Sigmoid colon (tissue), 6 donors: ENCODE measurements at regions not wholly inside any gene's neighbourhood (a gene's known extent, or its start where the extent isn't known, plus 50 kb on each side); places are given as distances from the start of the nearest gene placed in this dataset.

Source experiments
- DNase-seq: peaks from one replicate; pipeline ENCODE4 v3.0.0-alpha.2; 2019
- H3K27ac ChIP-seq, 4 donors: fragments of 200-600 bp; sonication (generic); one replicate each; pipeline ENCODE4 v1.5.1; 2016 to 2019; ENCODE audit warnings: mild to moderate bottlenecking in 1 of 4
- H3K27me3 ChIP-seq, 3 donors: fragments of 200-600 bp; sonication (generic); one replicate each; pipeline ENCODE4 v1.5.1; 2019; ENCODE audit warnings: mild to moderate bottlenecking in 1 of 3
- H3K36me3 ChIP-seq, 4 donors: fragments of 200-600 bp; sonication (generic); one replicate each; pipeline ENCODE4 v1.5.1; 2016 to 2019
- H3K4me1 ChIP-seq, 4 donors: fragments of 200-600 bp; sonication (generic); one replicate each; pipeline ENCODE4 v1.5.1; 2017 to 2019
- H3K4me3 ChIP-seq, 4 donors: fragments of 200-600 bp; sonication (generic); one replicate each; pipeline ENCODE4 v1.5.1; 2017 to 2019; ENCODE audit warnings: mild to moderate bottlenecking in 2 of 4, moderate library complexity in 1 of 4
- H3K9me3 ChIP-seq, 4 donors: fragments of 200-600 bp in 3 of 4; sonication (generic) in 3 of 4; one replicate each; pipeline versions ENCODE4 v1.5.1 to v1.6.1; 2013 to 2019
- CTCF ChIP-seq, 4 experiments: fragments of 450-650 bp in 3 of 4; fragments of 200-600 bp in 1 of 4; IDR thresholded peaks; one replicate each; pipeline ENCODE4 v1.5.1; 2016 to 2019; ENCODE audit warnings: antibody characterized with exemption in 4 of 4, mild to moderate bottlenecking in 3 of 4, moderate library complexity in 2 of 4
- EP300 ChIP-seq, 4 donors: sonication (generic); formaldehyde crosslinking; IDR thresholded peaks; one replicate each; pipeline ENCODE4 v1.6.1; 2017; ENCODE audit warnings: antibody characterized with exemption in 4 of 4
- POLR2A ChIP-seq, 2 donors: fragments of 450-650 bp; IDR thresholded peaks; one replicate each; pipeline ENCODE4 v1.6.1; 2016; ENCODE audit warnings: antibody characterized with exemption in 2 of 2, mild to moderate bottlenecking in 2 of 2, moderate library complexity in 2 of 2
- POLR2AphosphoS5 ChIP-seq, 4 donors: sonication (generic); formaldehyde crosslinking; IDR thresholded peaks; one replicate each; pipeline ENCODE4 v1.6.1; 2017; ENCODE audit warnings: antibody characterized with exemption in 4 of 4
- WGBS, 2 donors: extraction: QIAGEN DNeasy Blood & Tissue Kit; methylation state at CpG; one replicate each; pipeline ENCODE4 v1.1.7; 2013; 5-methylcytosine and 5-hydroxymethylcytosine counted together
- intact Hi-C: fragments of 100-400 bp; cut with DNase I; formaldehyde crosslinking; loops from one replicate; pipeline ENCODE4 v1.15.1; 2023
- donor health status: healthy with polysubstance abuse.
- donor health status: healthy.

- no peak overlapping the region for H3K4me3 ChIP-seq
- DNase-seq = no peak
- H3K27ac ChIP-seq = no peak overlapping the region
- H3K9me3 ChIP-seq = no peaks in the 10 kb centered on the region
- intact Hi-C loops = no loop called here
- H3K27me3 ChIP-seq = no peaks in the 10 kb centered on the region
- TF ChIP-seq POLR2AphosphoS5 (IDR thresholded peaks at IDR 0.05) (no peak), POLR2A (IDR thresholded peaks at IDR 0.05) (no peak), CTCF (IDR thresholded peaks at IDR 0.05) (no peak), EP300 (IDR thresholded peaks at IDR 0.05) (no peak)
- 60 to 65% methylated on average over 2 of the region's 2 CpGs for WGBS, 2 donors
- H3K36me3 ChIP-seq = no peaks in the 10 kb centered on the region
- peaks cover 0 to 5% (median 0%) of the 10 kb centered on the region in 4 donors for H3K4me1 ChIP-seq
Measured at GRCh38 chr7:41787651-41788350, 84.9 kb upstream of the INHBA start.

- Histone ChIP-seq H3K4me3 (no peak overlapping the region), H3K27ac (no peak overlapping the region), H3K9me3 (no peaks in the 10 kb centered on the region), H3K27me3 (no peaks in the 10 kb centered on the region), H3K4me1 (peaks cover 0 to 5% (median 0%) of the 10 kb centered on the region in 4 donors), H3K36me3 (no peaks in the 10 kb centered on the region)
- 75 to 87% methylated on average over 5 of the region's 5 CpGs for WGBS, 2 donors
- intact Hi-C loops = no loop called here
- TF ChIP-seq CTCF (IDR thresholded peaks at IDR 0.05) (no peak), POLR2AphosphoS5 (IDR thresholded peaks at IDR 0.05) (no peak), POLR2A (IDR thresholded peaks at IDR 0.05) (no peak), EP300 (IDR thresholded peaks at IDR 0.05) (no peak)
- DNase-seq = no peak
Measured at GRCh38 chr7:41786944-41787343, 84.1 kb upstream of the INHBA start.

- Histone ChIP-seq H3K36me3 (no peaks in the 10 kb centered on the region), H3K9me3 (no peaks in the 10 kb centered on the region), H3K27me3 (no peaks in the 10 kb centered on the region), H3K4me1 (peaks cover 0 to 5% (median 0%) of the 10 kb centered on the region in 4 donors), H3K27ac (no peak overlapping the region), H3K4me3 (no peak overlapping the region)
- 84 to 87% methylated on average over 2 of the region's 2 CpGs for WGBS, 2 donors
- intact Hi-C loops = no loop called here
- TF ChIP-seq CTCF (IDR thresholded peaks at IDR 0.05) = no peak
- TF ChIP-seq POLR2A (IDR thresholded peaks at IDR 0.05) = no peak
- TF ChIP-seq EP300 (IDR thresholded peaks at IDR 0.05) = no peak
- no peak for DNase-seq
Measured at GRCh38 chr7:41786404-41786803, 83.5 kb upstream of the INHBA start.

GRCh38 chr7:41785840-41786239, 83.0 kb upstream of the INHBA start:
- 82 to 83% methylated on average over 5 of the region's 5 CpGs for WGBS, 2 donors
- no peaks in the 10 kb centered on the region for H3K27me3 ChIP-seq
- intact Hi-C loops = no loop called here
- H3K4me3 ChIP-seq = no peak overlapping the region
- TF ChIP-seq POLR2AphosphoS5 (IDR thresholded peaks at IDR 0.05) (no peak), POLR2A (IDR thresholded peaks at IDR 0.05) (no peak), EP300 (IDR thresholded peaks at IDR 0.05) (no peak), CTCF (IDR thresholded peaks at IDR 0.05) (no peak)
- DNase-seq = no peak
- H3K9me3 ChIP-seq = no peaks in the 10 kb centered on the region
- H3K27ac ChIP-seq = no peak overlapping the region
- peaks cover 0 to 5% (median 0%) of the 10 kb centered on the region in 4 donors for H3K4me1 ChIP-seq
- no peaks in the 10 kb centered on the region for H3K36me3 ChIP-seq

- peaks cover 0 to 5% (median 0%) of the 10 kb centered on the region in 4 donors for H3K4me1 ChIP-seq
- no peak for DNase-seq
- H3K36me3 ChIP-seq = no peaks in the 10 kb centered on the region
- no peak overlapping the region for H3K27ac ChIP-seq
- H3K4me3 ChIP-seq = no peak overlapping the region
- intact Hi-C loops = no loop called here
- no peak for TF ChIP-seq CTCF (IDR thresholded peaks at IDR 0.05)
- no peak for TF ChIP-seq POLR2AphosphoS5 (IDR thresholded peaks at IDR 0.05)
- TF ChIP-seq POLR2A (IDR thresholded peaks at IDR 0.05) = no peak
- no peak for TF ChIP-seq EP300 (IDR thresholded peaks at IDR 0.05)
- H3K27me3 ChIP-seq = no peaks in the 10 kb centered on the region
- no peaks in the 10 kb centered on the region for H3K9me3 ChIP-seq
Measured at GRCh38 chr7:41785265-41785664, 82.4 kb upstream of the INHBA start.
